HT-29 (cell line): ENCODE measurements at regions not wholly inside any gene's neighbourhood (a gene's known extent, or its start where the extent isn't known, plus 50 kb on each side); places are given as distances from the start of the nearest gene placed in this dataset.

Source experiments
- DNase-seq: peaks from one replicate; pipeline ENCODE4 v3.0.0-alpha.2; 2015; ENCODE audit warnings: low spot score

- DNase-seq, result no peak
Observed at GRCh38 chr11:88404932-88405710, 67.6 kb upstream of the CTSC start.

DNA sequence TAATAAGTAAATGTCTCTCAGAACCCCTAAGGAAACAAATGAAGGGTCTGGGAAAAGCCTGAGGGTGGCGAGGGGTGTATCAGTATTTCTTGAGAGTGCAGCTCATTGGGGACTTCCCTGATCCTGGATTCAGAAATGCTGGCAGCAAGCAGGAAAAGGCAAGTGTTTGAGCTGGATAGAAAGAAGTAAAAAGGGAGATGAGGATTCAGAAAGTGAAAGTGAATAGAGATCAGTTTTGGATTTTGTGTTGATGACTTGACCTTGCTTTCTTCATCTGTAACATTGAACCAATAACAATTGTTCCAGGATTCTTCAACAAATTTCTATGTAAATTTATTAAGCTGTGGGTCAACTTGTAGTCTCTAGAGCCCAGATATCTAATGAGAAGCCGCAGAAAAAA is 66.9 kb upstream of the CTSC start:
- DNase-seq, result no peak

DNA sequence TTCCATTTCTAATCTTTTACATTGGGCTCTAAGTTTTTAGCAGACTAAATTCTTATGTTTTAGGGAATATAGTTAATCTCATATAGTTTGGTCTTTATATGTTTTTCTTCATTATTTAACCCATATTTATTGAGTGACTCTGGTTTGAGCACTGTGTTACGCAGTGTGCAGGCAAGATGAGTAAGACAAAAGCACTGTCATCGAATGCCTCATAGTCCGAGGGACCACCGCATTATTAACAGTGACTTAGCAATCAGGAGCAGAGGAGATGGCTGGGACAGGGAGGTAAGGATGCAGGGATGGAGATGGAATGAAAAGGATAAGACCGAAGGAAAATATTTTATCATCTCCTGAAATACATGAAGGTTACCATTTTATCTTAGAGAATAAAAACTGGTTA is 65.2 kb upstream of the CTSC start:
- no peak for DNase-seq

DNA sequence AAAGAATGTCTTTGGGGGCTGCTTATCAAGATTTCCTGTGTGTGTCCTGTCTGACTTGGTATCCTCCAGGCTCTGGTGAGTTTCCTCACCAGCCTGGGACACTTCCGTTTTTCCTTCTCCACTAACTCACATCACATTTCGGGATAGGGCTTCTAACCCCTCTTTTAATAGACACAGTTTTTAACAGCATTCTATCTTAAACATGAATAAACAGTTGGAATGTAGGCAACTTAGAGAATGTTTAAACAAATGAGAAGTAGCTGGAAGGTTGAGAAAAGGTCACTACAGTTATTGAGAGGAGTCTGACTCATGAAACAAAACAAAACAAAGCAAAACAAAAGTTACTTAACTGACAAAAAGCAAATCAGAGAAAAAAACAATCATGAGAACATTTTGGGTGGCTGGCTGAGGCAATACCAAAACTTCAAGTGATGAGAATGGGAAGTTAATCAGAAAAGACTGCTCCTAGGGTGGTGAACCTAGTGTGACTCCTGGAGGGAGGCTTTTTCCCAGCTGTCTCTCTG is 64.7 kb upstream of the CTSC start:
- DNase-seq, result no peak

GRCh38 chr11:88398791-88399570 is 61.4 kb upstream of the CTSC start:
- no peak for DNase-seq

- DNase-seq, result peak; percentile 47
Observed at GRCh38 chr11:88398372-88398771, 60.8 kb upstream of the CTSC start.

DNA sequence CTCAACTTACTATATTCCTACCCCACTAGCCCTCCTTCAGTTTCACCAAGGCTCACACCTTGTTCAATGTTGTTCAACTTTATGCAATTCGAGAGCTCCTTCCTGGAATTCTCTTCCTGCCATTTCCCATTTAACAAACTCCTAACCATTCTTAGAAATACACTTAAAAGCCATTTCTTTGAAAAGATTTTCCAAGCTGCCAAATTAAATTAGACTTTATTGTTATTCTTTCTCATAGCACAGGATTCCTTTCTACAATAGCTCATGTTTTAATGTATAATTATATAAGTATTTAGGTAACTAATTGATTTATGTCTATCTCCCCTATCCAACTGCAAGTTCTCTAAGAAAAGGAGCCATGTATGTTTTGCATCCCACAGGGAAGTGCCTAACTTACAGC is 52.7 kb upstream of the CTSC start:
- DNase-seq, result no peak

GRCh38 chr11:88387957-88388356 is 50.4 kb upstream of the CTSC start:
- no peak for DNase-seq
